HG03520 (cell line): ENCODE measurements at regions not wholly inside any gene's neighbourhood (a gene's known extent, or its start where the extent isn't known, plus 50 kb on each side); places are given as distances from the start of the nearest gene placed in this dataset.

Experiments used
- ATAC-seq: cut with Tn5 transposase; IDR thresholded peaks from one replicate; pipeline ENCODE4 v1.9.1; 2021; ENCODE audit warnings: mild to moderate bottlenecking, moderate library complexity; ENCODE audit not compliant: unreplicated experiment

GRCh38 chr2:111659361-111660333 lies 224.3 kb downstream of the ANAPC1 start:
- no peak for ATAC-seq

GRCh38 chr2:111660811-111661210 lies 223.2 kb downstream of the ANAPC1 start:
- no peak for ATAC-seq

- ATAC-seq: no peak
These were observed 222.6 kb downstream of the ANAPC1 start for GRCh38 chr2:111661286-111661940.

GRCh38 chr2:111662039-111662770 lies 221.8 kb downstream of the ANAPC1 start:
- no peak for ATAC-seq

- no peak for ATAC-seq
These were observed 221.1 kb downstream of the ANAPC1 start for GRCh38 chr2:111662771-111663470.

GRCh38 chr2:111663471-111664274 lies 220.3 kb downstream of the ANAPC1 start:
- no peak for ATAC-seq

GRCh38 chr2:111664275-111664850 lies 219.6 kb downstream of the ANAPC1 start:
- ATAC-seq: no peak

- no peak for ATAC-seq
These were observed 219.0 kb downstream of the ANAPC1 start for GRCh38 chr2:111665011-111665410.

- ATAC-seq: no peak
These were observed 218.4 kb downstream of the ANAPC1 start for GRCh38 chr2:111665551-111666116.

GRCh38 chr2:111666160-111666559 lies 217.8 kb downstream of the ANAPC1 start:
- no peak for ATAC-seq

- ATAC-seq: no peak
These were observed 217.0 kb downstream of the ANAPC1 start for GRCh38 chr2:111667001-111667400.

GRCh38 chr2:111667542-111668273 lies 216.3 kb downstream of the ANAPC1 start:
- no peak for ATAC-seq

- ATAC-seq: no peak
These were observed 215.7 kb downstream of the ANAPC1 start for GRCh38 chr2:111668274-111668616.

GRCh38 chr2:111668741-111669140 lies 215.3 kb downstream of the ANAPC1 start:
- no peak for ATAC-seq

GRCh38 chr2:111669928-111670695 lies 213.9 kb downstream of the ANAPC1 start:
- no peak for ATAC-seq

GRCh38 chr2:111670776-111671175 lies 213.2 kb downstream of the ANAPC1 start:
- no peak for ATAC-seq

- no peak for ATAC-seq
These were observed 212.4 kb downstream of the ANAPC1 start for GRCh38 chr2:111671426-111672150.
